Fibroblast of lung (primary cell): ENCODE measurements at regions not wholly inside any gene's neighbourhood (a gene's known extent, or its start where the extent isn't known, plus 50 kb on each side); places are given as distances from the start of the nearest gene placed in this dataset.

Source experiments
- EZH2 ChIP-seq: IDR thresholded peaks from 2 replicates; pipeline ENCODE4 v1.5.1; 2012; ENCODE audit warnings: low read length, control low read depth, mild to moderate bottlenecking; ENCODE audit errors: missing control alignments
- TF ChIP-seq, protein P1 (sequence below), 2 donors: IDR thresholded peaks in 1 of 2; conservative IDR thresholded peaks in 1 of 2; 1 replicate in 1 of 2; 2 replicates in 1 of 2; pipeline ENCODE4 v1.5.1; 2011 to 2012; ENCODE audit warnings: low read length in 2 of 2, control low read depth in 1 of 2, inconsistent platforms in 1 of 2, low read depth in 1 of 2, mild to moderate bottlenecking in 1 of 2

DNA sequence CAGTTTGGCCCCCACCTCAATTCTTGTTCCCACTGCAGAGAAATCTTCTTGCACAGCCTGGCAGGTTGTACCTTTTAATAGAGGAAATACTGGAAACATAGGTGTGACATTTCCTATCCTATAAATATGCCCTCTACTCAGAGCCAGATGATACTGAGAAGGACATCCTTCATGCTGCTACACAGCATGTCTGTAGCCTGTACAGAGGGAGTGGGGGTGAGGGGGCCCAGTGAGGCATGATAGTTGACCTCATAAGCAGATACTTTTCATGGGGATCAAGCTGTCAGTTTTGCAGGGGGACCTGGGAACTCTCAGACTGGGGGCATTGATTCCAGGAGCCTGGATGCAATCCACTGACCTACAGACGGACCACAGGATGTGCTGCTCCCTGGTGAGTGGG is 96.2 kb upstream of the TOP1 start:
- TF ChIP-seq, protein P1, sequence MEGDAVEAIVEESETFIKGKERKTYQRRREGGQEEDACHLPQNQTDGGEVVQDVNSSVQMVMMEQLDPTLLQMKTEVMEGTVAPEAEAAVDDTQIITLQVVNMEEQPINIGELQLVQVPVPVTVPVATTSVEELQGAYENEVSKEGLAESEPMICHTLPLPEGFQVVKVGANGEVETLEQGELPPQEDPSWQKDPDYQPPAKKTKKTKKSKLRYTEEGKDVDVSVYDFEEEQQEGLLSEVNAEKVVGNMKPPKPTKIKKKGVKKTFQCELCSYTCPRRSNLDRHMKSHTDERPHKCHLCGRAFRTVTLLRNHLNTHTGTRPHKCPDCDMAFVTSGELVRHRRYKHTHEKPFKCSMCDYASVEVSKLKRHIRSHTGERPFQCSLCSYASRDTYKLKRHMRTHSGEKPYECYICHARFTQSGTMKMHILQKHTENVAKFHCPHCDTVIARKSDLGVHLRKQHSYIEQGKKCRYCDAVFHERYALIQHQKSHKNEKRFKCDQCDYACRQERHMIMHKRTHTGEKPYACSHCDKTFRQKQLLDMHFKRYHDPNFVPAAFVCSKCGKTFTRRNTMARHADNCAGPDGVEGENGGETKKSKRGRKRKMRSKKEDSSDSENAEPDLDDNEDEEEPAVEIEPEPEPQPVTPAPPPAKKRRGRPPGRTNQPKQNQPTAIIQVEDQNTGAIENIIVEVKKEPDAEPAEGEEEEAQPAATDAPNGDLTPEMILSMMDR (conservative IDR thresholded peaks at IDR 0.05 in 1 of 2, IDR thresholded peaks at IDR 0.05 in 1 of 2; ENCODE audit: low read depth in 1 of 2, low read length in 2 of 2), result no peak
- TF ChIP-seq EZH2, result no peak
